ENCODE measurements at regions not wholly inside any gene's neighbourhood (a gene's known extent, or its start where the extent isn't known, plus 50 kb on each side); places are given as distances from the start of the nearest gene placed in this dataset.

GRCh38 chr5:61790678-61791077, 458.6 kb downstream of the ZSWIM6 start:
- intact Hi-C loops (cut with micrococcal nuclease), result no loop called here
- peak; percentile 12 for DNase-seq
- Mint-ChIP-seq H3K9me3 (no peaks in the 10 kb centered on the region), H3K4me1 (ENCODE audit: low read depth) (no peaks in the 10 kb centered on the region), H3K27ac (no peak overlapping the region), H3K36me3 (ENCODE audit: low read depth) (no peaks in the 10 kb centered on the region), H3K4me3 (no peak overlapping the region), H3K27me3 (peaks cover 2% of the 10 kb centered on the region)
- peak; percentile 51 for ATAC-seq
- CTCF ChIA-PET, result no interaction called here
- TF ChIP-seq CTCF (IDR thresholded peaks at IDR 0.05), result no peak
- POLR2A ChIA-PET, result no interaction called here

GRCh38 chr5:61796773-61797172, 464.7 kb downstream of the ZSWIM6 start:
- DNase-seq, result no peak
- ATAC-seq, result no peak
- POLR2A ChIA-PET, result no interaction called here
- TF ChIP-seq CTCF (IDR thresholded peaks at IDR 0.05), result no peak
- no peak overlapping the region for H3K27ac Mint-ChIP-seq
- no peaks in the 10 kb centered on the region for H3K36me3 Mint-ChIP-seq (ENCODE audit: low read depth)
- CTCF ChIA-PET, result no interaction called here
- H3K27me3 Mint-ChIP-seq, result peaks cover 7% of the 10 kb centered on the region
- no peaks in the 10 kb centered on the region for H3K4me1 Mint-ChIP-seq (ENCODE audit: low read depth)
- H3K9me3 Mint-ChIP-seq, result no peaks in the 10 kb centered on the region
- intact Hi-C loops (cut with micrococcal nuclease), result no loop called here
- no peak overlapping the region for H3K4me3 Mint-ChIP-seq

- TF ChIP-seq CTCF (IDR thresholded peaks at IDR 0.05), result no peak
- CTCF ChIA-PET, result no interaction called here
- DNase-seq (no peak), ATAC-seq (no peak)
- H3K27me3 Mint-ChIP-seq, result peaks cover 6% of the 10 kb centered on the region
- intact Hi-C loops (cut with micrococcal nuclease), result no loop called here
- H3K4me3 Mint-ChIP-seq, result no peak overlapping the region
- POLR2A ChIA-PET, result no interaction called here
- H3K36me3 Mint-ChIP-seq (ENCODE audit: low read depth), result no peaks in the 10 kb centered on the region
- no peaks in the 10 kb centered on the region for H3K9me3 Mint-ChIP-seq
- H3K4me1 Mint-ChIP-seq (ENCODE audit: low read depth), result no peaks in the 10 kb centered on the region
- no peak overlapping the region for H3K27ac Mint-ChIP-seq
These were observed 468.4 kb downstream of the ZSWIM6 start for GRCh38 chr5:61800450-61800849.

GRCh38 chr5:61801174-61801573, 469.1 kb downstream of the ZSWIM6 start:
- TF ChIP-seq CTCF (IDR thresholded peaks at IDR 0.05), result no peak
- Mint-ChIP-seq H3K27ac (no peak overlapping the region), H3K4me1 (ENCODE audit: low read depth) (no peaks in the 10 kb centered on the region), H3K27me3 (peaks cover 6% of the 10 kb centered on the region), H3K36me3 (ENCODE audit: low read depth) (no peaks in the 10 kb centered on the region), H3K9me3 (no peaks in the 10 kb centered on the region), H3K4me3 (no peak overlapping the region)
- intact Hi-C loops (cut with micrococcal nuclease), result no loop called here
- ATAC-seq, result no peak
- CTCF ChIA-PET, result no interaction called here
- POLR2A ChIA-PET, result no interaction called here
- DNase-seq, result no peak

- Mint-ChIP-seq H3K27me3 (peaks cover under 1% of the 10 kb centered on the region), H3K4me1 (ENCODE audit: low read depth) (no peaks in the 10 kb centered on the region), H3K9me3 (no peaks in the 10 kb centered on the region), H3K36me3 (ENCODE audit: low read depth) (no peaks in the 10 kb centered on the region), H3K27ac (no peak overlapping the region), H3K4me3 (no peak overlapping the region)
- intact Hi-C loops (cut with micrococcal nuclease), result no loop called here
- ATAC-seq (no peak), DNase-seq (no peak)
- no peak for TF ChIP-seq CTCF (IDR thresholded peaks at IDR 0.05)
- ChIA-PET CTCF (no interaction called here), POLR2A (no interaction called here)
These were observed 470.4 kb downstream of the ZSWIM6 start for GRCh38 chr5:61802456-61802855.

Data from activated CD8-positive, alpha-beta T cell treated with anti-CD3 and anti-CD28 coated beads for 36 hours (primary cell).